Thyroid gland (tissue), 4 donors: ENCODE measurements at regions not wholly inside any gene's neighbourhood (a gene's known extent, or its start where the extent isn't known, plus 50 kb on each side); places are given as distances from the start of the nearest gene placed in this dataset.

Source experiments
- DNase-seq, 2 donors: peaks; one replicate each; pipeline ENCODE4 v3.0.0-alpha.2; 2019
- H3K27ac ChIP-seq, 3 donors: fragments of 200-600 bp; sonication (generic); 1 replicate in 2 of 3; 2 replicates in 1 of 3; pipeline ENCODE4 v1.5.1; 2016 to 2019; ENCODE audit warnings: mild to moderate bottlenecking in 1 of 3, moderate library complexity in 1 of 3
- H3K27me3 ChIP-seq: fragments of 200-600 bp; sonication (generic); one replicate; pipeline ENCODE4 v1.5.1; 2019
- H3K36me3 ChIP-seq, 2 donors: fragments of 200-600 bp; sonication (generic); one replicate each; pipeline ENCODE4 v1.5.1; 2016 to 2019
- H3K4me1 ChIP-seq, 2 donors: fragments of 200-600 bp; sonication (generic); one replicate each; pipeline ENCODE4 v1.5.1; 2017 to 2019
- H3K4me3 ChIP-seq, 3 donors: fragments of 200-600 bp; sonication (generic); replicated peaks in 1 of 3; 1 replicate in 2 of 3; 2 replicates in 1 of 3; pipeline ENCODE4 v1.5.1; 2016; ENCODE audit warnings: mild to moderate bottlenecking in 1 of 3
- H3K9me3 ChIP-seq: fragments of 200-600 bp; sonication (generic); one replicate; pipeline ENCODE4 v1.5.1; 2017
- POLR2A ChIP-seq, 2 donors: fragments of 450-650 bp; IDR thresholded peaks; one replicate each; pipeline ENCODE4 v1.6.1; 2017; ENCODE audit warnings: antibody characterized with exemption in 2 of 2, mild to moderate bottlenecking in 2 of 2, moderate library complexity in 1 of 2
- WGBS, 2 donors: methylation state at CpG; one replicate each; pipeline ENCODE4 v1.1.5; 2017; 5-methylcytosine and 5-hydroxymethylcytosine counted together
- intact Hi-C: fragments of 100-400 bp; cut with DNase I; formaldehyde crosslinking; loops from one replicate; pipeline ENCODE4 v1.15.1; 2023
- TF ChIP-seq, protein P1 (sequence below), 6 experiments: fragments of 200-600 bp in 3 of 6; fragments of 450-650 bp in 3 of 6; sonication (generic) in 3 of 6; IDR thresholded peaks; one replicate each; pipeline ENCODE4 v1.5.1; 2016 to 2019; ENCODE audit warnings: antibody characterized with exemption in 6 of 6, mild to moderate bottlenecking in 2 of 6, inconsistent platforms in 1 of 6, moderate library complexity in 1 of 6

DNA sequence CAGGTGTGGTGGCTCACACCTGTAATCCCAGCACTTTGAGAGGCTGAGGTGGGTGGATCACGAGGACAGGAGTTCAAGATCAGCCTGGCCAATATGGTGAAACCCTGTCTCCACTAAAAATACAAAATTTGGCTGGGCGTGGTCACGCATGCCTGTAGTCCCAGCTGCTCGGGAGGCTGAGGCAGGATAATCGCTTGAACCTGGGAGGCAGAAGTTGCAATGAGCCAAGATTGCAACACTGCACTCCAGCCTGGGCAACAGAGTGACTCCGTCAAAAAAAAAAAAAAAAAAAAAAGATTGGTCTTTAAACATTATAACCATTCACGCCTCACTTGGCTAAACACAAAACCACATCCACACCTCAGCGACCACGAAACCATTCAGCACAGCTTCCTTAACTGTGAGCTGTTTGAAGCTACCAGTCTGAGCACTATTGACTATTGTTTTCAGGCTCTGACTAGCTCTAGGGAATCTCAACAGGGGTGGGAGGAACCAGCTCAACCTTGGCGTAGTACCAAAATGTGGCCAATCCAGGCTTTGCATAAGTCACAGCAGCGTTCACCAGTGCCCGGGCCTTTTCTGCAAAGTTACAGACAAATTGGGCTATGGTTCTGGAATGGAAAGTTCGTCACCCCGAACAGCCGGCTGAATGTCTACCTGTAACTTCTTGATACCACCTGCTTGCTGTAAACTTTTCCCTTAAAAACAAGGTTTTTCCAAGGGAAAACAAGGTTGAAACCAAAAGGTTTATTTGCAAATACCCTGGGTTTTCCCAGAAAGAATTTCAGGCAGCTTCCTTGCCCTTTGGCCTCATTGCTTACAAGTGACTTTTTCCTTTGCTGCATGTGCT is 73.6 kb upstream of the DHX15 start:
- peaks cover 6 to 9% of the 10 kb centered on the region in 2 donors for H3K4me1 ChIP-seq
- H3K36me3 ChIP-seq = no peaks in the 10 kb centered on the region
- no peak overlapping the region for H3K4me3 ChIP-seq
- no peaks in the 10 kb centered on the region for H3K27me3 ChIP-seq
- intact Hi-C loops = no loop called here
- TF ChIP-seq, protein P1, sequence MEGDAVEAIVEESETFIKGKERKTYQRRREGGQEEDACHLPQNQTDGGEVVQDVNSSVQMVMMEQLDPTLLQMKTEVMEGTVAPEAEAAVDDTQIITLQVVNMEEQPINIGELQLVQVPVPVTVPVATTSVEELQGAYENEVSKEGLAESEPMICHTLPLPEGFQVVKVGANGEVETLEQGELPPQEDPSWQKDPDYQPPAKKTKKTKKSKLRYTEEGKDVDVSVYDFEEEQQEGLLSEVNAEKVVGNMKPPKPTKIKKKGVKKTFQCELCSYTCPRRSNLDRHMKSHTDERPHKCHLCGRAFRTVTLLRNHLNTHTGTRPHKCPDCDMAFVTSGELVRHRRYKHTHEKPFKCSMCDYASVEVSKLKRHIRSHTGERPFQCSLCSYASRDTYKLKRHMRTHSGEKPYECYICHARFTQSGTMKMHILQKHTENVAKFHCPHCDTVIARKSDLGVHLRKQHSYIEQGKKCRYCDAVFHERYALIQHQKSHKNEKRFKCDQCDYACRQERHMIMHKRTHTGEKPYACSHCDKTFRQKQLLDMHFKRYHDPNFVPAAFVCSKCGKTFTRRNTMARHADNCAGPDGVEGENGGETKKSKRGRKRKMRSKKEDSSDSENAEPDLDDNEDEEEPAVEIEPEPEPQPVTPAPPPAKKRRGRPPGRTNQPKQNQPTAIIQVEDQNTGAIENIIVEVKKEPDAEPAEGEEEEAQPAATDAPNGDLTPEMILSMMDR (IDR thresholded peaks at IDR 0.05) = no peak
- no peak for TF ChIP-seq POLR2A (IDR thresholded peaks at IDR 0.05)
- H3K9me3 ChIP-seq = no peaks in the 10 kb centered on the region
- H3K27ac ChIP-seq = no peak overlapping the region
- WGBS, 2 donors = 55 to 64% methylated on average over 15 of the region's 15 CpGs
- peak; percentile 54 to 69 for DNase-seq

GRCh38 chr4:24659241-24659961 is 75.0 kb upstream of the DHX15 start:
- intact Hi-C loops = no loop called here
- Histone ChIP-seq H3K36me3 (no peaks in the 10 kb centered on the region), H3K27ac (no peak overlapping the region), H3K4me1 (peaks cover 6 to 9% of the 10 kb centered on the region in 2 donors), H3K27me3 (no peaks in the 10 kb centered on the region), H3K9me3 (no peaks in the 10 kb centered on the region), H3K4me3 (no peak overlapping the region)
- no peak for DNase-seq
- 30 to 38% methylated on average over 3 of the region's 3 CpGs for WGBS, 2 donors
- no peak for TF ChIP-seq POLR2A (IDR thresholded peaks at IDR 0.05)
- TF ChIP-seq, protein P1 (IDR thresholded peaks at IDR 0.05) = no peak

DNA sequence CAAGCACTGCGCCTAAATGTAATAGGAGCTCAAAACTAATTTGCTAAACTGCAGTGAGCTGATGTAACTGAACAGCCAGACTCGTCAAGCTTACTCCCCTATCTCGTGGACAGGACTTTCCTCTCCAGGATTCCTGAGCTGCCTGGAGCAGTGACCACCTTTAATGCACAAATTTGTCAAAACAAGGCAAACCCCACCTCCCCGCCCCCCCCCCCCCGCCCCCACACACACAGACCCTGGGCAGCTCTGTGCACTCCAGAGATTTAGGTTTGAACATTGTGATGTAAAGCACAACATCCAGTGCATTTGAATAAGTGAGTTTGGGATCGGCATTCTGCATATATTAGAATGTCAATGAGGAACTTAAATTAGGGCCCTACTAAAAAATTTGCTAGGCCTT is 77.7 kb upstream of the DHX15 start:
- TF ChIP-seq POLR2A (IDR thresholded peaks at IDR 0.05) = no peak
- TF ChIP-seq, protein P1 (IDR thresholded peaks at IDR 0.05) = no peak
- intact Hi-C loops = no loop called here
- Histone ChIP-seq H3K4me3 (no peak overlapping the region), H3K27me3 (no peaks in the 10 kb centered on the region), H3K4me1 (peaks cover 9 to 10% of the 10 kb centered on the region in 2 donors), H3K9me3 (no peaks in the 10 kb centered on the region), H3K36me3 (no peaks in the 10 kb centered on the region), H3K27ac (no peak overlapping the region)
- WGBS, 2 donors = 41 to 73% methylated on average over 6 of the region's 6 CpGs
- DNase-seq = no peak

DNA sequence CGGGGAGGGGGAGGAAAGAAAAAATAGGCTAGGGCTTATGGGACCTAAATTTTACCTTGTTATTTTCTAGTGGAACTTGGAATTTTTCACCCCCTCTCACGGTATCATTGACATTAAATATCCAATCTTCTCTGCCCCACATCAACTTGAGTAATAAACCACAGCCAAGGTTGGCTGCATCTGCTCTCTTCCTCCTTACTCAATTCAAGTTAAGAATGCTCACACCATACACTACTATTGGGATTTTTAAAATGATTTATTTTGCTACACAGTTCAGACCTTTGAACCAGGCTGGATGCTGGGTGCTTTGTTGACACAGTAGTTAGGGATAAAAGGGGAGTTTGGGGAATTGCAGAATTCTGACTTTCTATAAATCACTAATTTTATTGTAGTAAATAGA is 78.2 kb upstream of the DHX15 start:
- intact Hi-C loops = no loop called here
- no peak for TF ChIP-seq POLR2A (IDR thresholded peaks at IDR 0.05)
- TF ChIP-seq, protein P1 (IDR thresholded peaks at IDR 0.05) = no peak
- Histone ChIP-seq H3K4me1 (peaks cover 9 to 10% of the 10 kb centered on the region in 2 donors), H3K27ac (no peak overlapping the region), H3K36me3 (no peaks in the 10 kb centered on the region), H3K4me3 (no peak overlapping the region), H3K27me3 (no peaks in the 10 kb centered on the region), H3K9me3 (no peaks in the 10 kb centered on the region)
- DNase-seq = no peak
- 64 to 67% methylated on average over 2 of the region's 2 CpGs for WGBS, 2 donors

DNA sequence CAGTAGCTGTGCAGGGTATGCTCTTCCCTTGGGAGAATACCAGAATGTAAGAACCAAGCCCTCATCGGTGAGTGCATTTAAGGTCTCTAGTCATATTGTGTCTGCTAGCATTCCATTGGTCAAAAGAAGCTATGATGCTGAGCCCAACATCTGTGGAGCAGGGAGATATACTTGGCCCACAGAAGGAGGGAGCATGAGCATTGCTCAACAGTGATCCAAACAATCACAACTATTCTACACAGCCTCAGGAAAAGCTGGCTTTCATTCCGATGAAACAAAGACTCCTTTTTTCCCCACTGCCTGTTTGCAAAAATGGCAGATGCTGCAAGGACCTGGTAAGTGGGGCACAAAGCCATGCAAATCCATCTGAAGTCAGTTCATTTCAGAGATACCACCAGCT is 80.6 kb upstream of the DHX15 start:
- no peak for DNase-seq
- no peaks in the 10 kb centered on the region for H3K27me3 ChIP-seq
- no peak for TF ChIP-seq POLR2A (IDR thresholded peaks at IDR 0.05)
- TF ChIP-seq, protein P1 (IDR thresholded peaks at IDR 0.05) = no peak
- no peaks in the 10 kb centered on the region for H3K9me3 ChIP-seq
- no peaks in the 10 kb centered on the region for H3K36me3 ChIP-seq
- 81 to 82% methylated on average over 2 of the region's 2 CpGs for WGBS, 2 donors
- no peak overlapping the region for H3K4me3 ChIP-seq
- no peak overlapping the region for H3K27ac ChIP-seq
- H3K4me1 ChIP-seq = peaks cover 0 to 4% of the 10 kb centered on the region in 2 donors
- intact Hi-C loops = no loop called here
